ENCODE measurements at regions not wholly inside any gene's neighbourhood (a gene's known extent, or its start where the extent isn't known, plus 50 kb on each side); places are given as distances from the start of the nearest gene placed in this dataset.
A peak's percentile ranks its signal among the peaks of the same experiment; 100 is the strongest.

DNA sequence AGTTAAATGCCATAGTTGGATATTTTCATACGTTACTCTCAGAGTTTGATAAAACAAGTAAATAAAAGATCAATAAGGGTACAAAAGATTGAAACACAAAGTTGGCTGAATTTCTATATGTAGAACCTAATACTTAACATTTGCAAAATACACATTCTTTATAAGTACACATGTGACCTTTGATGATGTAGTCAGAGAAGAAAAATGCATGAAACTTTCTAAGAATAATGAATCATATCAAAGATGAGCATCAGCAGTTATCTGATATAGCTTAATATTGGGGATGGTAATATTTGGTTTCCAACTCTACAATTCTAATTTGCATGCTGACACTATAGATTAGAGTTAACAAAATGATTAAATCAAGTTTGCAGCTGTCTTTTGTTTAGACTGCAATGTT is 188.0 kb upstream of the TGFBR2 start:
- TF ChIP-seq, protein P1, sequence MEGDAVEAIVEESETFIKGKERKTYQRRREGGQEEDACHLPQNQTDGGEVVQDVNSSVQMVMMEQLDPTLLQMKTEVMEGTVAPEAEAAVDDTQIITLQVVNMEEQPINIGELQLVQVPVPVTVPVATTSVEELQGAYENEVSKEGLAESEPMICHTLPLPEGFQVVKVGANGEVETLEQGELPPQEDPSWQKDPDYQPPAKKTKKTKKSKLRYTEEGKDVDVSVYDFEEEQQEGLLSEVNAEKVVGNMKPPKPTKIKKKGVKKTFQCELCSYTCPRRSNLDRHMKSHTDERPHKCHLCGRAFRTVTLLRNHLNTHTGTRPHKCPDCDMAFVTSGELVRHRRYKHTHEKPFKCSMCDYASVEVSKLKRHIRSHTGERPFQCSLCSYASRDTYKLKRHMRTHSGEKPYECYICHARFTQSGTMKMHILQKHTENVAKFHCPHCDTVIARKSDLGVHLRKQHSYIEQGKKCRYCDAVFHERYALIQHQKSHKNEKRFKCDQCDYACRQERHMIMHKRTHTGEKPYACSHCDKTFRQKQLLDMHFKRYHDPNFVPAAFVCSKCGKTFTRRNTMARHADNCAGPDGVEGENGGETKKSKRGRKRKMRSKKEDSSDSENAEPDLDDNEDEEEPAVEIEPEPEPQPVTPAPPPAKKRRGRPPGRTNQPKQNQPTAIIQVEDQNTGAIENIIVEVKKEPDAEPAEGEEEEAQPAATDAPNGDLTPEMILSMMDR (IDR thresholded peaks at IDR 0.05), result no peak
- H3K4me1 ChIP-seq, result no peaks in the 10 kb centered on the region
- no peaks in the 10 kb centered on the region for H3K27me3 ChIP-seq
- H3K27ac ChIP-seq, result no peak overlapping the region
- H3K9me3 ChIP-seq, result no peaks in the 10 kb centered on the region
- no peak for DNase-seq (ENCODE audit: low spot score)
- no peaks in the 10 kb centered on the region for H3K36me3 ChIP-seq
- no peak overlapping the region for H3K4me3 ChIP-seq

GRCh38 chr3:30421266-30421665 is 185.1 kb upstream of the TGFBR2 start:
- no peak for DNase-seq (ENCODE audit: low spot score)

DNA sequence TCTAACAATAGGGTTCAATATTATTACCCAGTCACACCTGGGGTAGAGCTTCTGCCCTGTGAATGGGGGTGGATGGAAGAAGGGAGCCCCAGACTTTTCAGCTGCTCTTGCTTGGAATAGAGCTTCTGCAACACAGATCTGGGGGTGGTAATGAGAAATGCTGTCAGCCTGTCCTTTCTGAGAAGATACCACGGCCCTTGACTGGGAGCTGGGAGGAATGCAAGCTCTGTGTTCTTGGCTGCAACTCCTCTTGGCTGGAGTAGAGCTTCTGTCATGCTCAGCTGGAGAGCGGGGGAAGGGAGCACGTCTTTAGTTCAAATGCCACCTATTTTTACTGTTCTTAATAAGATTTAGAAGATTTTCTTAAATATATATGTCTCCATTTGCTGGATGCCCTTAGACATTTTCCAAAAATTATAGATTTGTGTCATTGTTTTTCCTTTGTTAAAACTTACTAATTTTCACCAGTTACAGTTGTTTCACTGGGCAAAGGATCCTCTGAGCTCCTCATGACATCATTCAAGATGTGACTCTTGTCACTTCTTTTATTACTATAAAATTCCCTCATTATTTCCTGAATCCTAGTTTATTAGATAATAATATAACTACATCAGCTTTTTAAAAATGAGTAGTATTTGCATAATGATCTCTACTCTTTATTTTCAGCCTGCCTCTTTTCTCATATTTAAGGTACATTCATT is 180.0 kb upstream of the TGFBR2 start:
- Histone ChIP-seq H3K27me3 (no peaks in the 10 kb centered on the region), H3K9me3 (no peaks in the 10 kb centered on the region), H3K27ac (peak overlapping the region; percentile 74 to 84), H3K4me3 (no peak overlapping the region), H3K4me1 (peaks cover 0 to 17% of the 10 kb centered on the region in 2 donors), H3K36me3 (no peaks in the 10 kb centered on the region)
- DNase-seq (ENCODE audit: low spot score), result peak; percentile 79
- TF ChIP-seq, protein P1 (IDR thresholded peaks at IDR 0.05), result no peak

More at GRCh38 chr3:30421266-30421665, 185.1 kb upstream of the TGFBR2 start:
- Histone ChIP-seq H3K4me1 (peaks cover 0 to 7% of the 10 kb centered on the region in 2 donors), H3K36me3 (no peaks in the 10 kb centered on the region), H3K27ac (no peak overlapping the region), H3K27me3 (no peaks in the 10 kb centered on the region), H3K9me3 (no peaks in the 10 kb centered on the region), H3K4me3 (no peak overlapping the region)
- TF ChIP-seq, protein P1 (IDR thresholded peaks at IDR 0.05), result no peak

GRCh38 chr3:30428251-30428650 is 178.2 kb upstream of the TGFBR2 start:
- H3K36me3 ChIP-seq, result no peaks in the 10 kb centered on the region
- DNase-seq (ENCODE audit: low spot score), result no peak
- H3K9me3 ChIP-seq, result no peaks in the 10 kb centered on the region
- no peak overlapping the region for H3K27ac ChIP-seq
- peaks cover 0 to 17% of the 10 kb centered on the region in 2 donors for H3K4me1 ChIP-seq
- H3K4me3 ChIP-seq, result no peak overlapping the region
- no peaks in the 10 kb centered on the region for H3K27me3 ChIP-seq
- TF ChIP-seq, protein P1 (IDR thresholded peaks at IDR 0.05), result no peak

DNA sequence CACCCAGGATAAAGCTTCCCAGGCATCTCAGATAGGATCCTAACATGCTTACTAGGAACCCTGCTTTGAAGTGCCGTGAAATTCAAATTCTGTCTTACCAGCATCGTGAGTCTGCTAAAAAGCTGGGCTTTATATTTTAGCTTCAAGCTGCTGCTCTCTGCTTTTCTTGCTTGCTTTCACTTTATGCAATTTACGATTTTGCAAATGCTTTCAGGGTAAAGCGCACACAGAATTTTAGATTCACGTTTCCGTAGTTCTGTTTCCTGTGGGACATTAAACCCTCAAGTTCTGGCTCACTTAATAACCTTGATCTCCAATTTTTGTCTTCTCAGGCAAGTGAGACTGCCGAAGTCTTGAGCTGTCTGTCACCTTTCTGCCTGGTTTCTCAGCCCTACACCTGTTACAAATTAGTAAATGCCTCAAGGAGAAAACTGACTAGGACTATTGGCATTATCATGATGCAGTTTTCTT is 170.5 kb upstream of the TGFBR2 start:
- no peak overlapping the region for H3K4me3 ChIP-seq
- DNase-seq (ENCODE audit: low spot score), result no peak
- H3K4me1 ChIP-seq, result peaks cover 0 to 29% of the 10 kb centered on the region in 2 donors
- H3K9me3 ChIP-seq, result no peaks in the 10 kb centered on the region
- H3K27me3 ChIP-seq, result no peaks in the 10 kb centered on the region
- no peaks in the 10 kb centered on the region for H3K36me3 ChIP-seq
- H3K27ac ChIP-seq, result peak overlapping the region; percentile 32 to 92
- TF ChIP-seq, protein P1 (IDR thresholded peaks at IDR 0.05), result no peak
